ENCODE measurements at regions not wholly inside any gene's neighbourhood (a gene's known extent, or its start where the extent isn't known, plus 50 kb on each side); places are given as distances from the start of the nearest gene placed in this dataset.
"Not testable (repeated sequence)": the region's sequence is repeated elsewhere in the genome, so short reads cannot be mapped to it uniquely, and the experiment has no call there.

GRCh38 chr3:185306286-185306685 is 52.4 kb upstream of the EHHADH start:
- DNase-seq (ENCODE audit: low read depth in 6 of 9, low spot score in 9 of 9); H3K4me1 ChIP-seq (ENCODE audit: control insufficient read depth in 2 of 2, insufficient read depth in 2 of 2, low read length in 2 of 2); H3K27me3 ChIP-seq (ENCODE audit: control insufficient read depth in 2 of 2, insufficient read depth in 1 of 2, low read length in 1 of 2); H3K27ac ChIP-seq (ENCODE audit: low read depth in 1 of 2, low read length in 1 of 2); H3K4me3 ChIP-seq (ENCODE audit: low read length in 2 of 2); H3K9me3 ChIP-seq (ENCODE audit: control insufficient read depth in 2 of 2, insufficient read depth in 1 of 2, low read length in 1 of 2); H3K36me3 ChIP-seq (ENCODE audit: control insufficient read depth in 2 of 2, insufficient read depth in 2 of 2, low read length in 1 of 2): not testable (repeated sequence)

- Histone ChIP-seq H3K4me3 (ENCODE audit: low read length in 2 of 2) (no peak overlapping the region), H3K27me3 (ENCODE audit: control insufficient read depth in 2 of 2, insufficient read depth in 1 of 2, low read length in 1 of 2) (no peaks in the 10 kb centered on the region), H3K27ac (ENCODE audit: low read depth in 1 of 2, low read length in 1 of 2) (no peak overlapping the region), H3K9me3 (ENCODE audit: control insufficient read depth in 2 of 2, insufficient read depth in 1 of 2, low read length in 1 of 2) (peaks cover 1 to 3% of the 10 kb centered on the region in 2 donors), H3K36me3 (ENCODE audit: control insufficient read depth in 2 of 2, insufficient read depth in 2 of 2, low read length in 1 of 2) (no peaks in the 10 kb centered on the region), H3K4me1 (ENCODE audit: control insufficient read depth in 2 of 2, insufficient read depth in 2 of 2, low read length in 2 of 2) (no peaks in the 10 kb centered on the region)
- DNase-seq (ENCODE audit: low read depth in 6 of 9, low spot score in 9 of 9): no peak
- 98% methylated on average over 3 of the region's 3 CpGs for WGBS
Measured at GRCh38 chr3:185306847-185307246, 53.0 kb upstream of the EHHADH start.

- Histone ChIP-seq H3K9me3 (ENCODE audit: control insufficient read depth in 2 of 2, insufficient read depth in 1 of 2, low read length in 1 of 2) (peaks cover 1 to 3% of the 10 kb centered on the region in 2 donors), H3K27ac (ENCODE audit: low read depth in 1 of 2, low read length in 1 of 2) (no peak overlapping the region), H3K4me1 (ENCODE audit: control insufficient read depth in 2 of 2, insufficient read depth in 2 of 2, low read length in 2 of 2) (no peaks in the 10 kb centered on the region), H3K4me3 (ENCODE audit: low read length in 2 of 2) (no peak overlapping the region), H3K36me3 (ENCODE audit: control insufficient read depth in 2 of 2, insufficient read depth in 2 of 2, low read length in 1 of 2) (no peaks in the 10 kb centered on the region), H3K27me3 (ENCODE audit: control insufficient read depth in 2 of 2, insufficient read depth in 1 of 2, low read length in 1 of 2) (no peaks in the 10 kb centered on the region)
- WGBS: 98% methylated on average over 2 of the region's 2 CpGs
- DNase-seq (ENCODE audit: low read depth in 6 of 9, low spot score in 9 of 9): peak in 8 of 9 donors; percentile 28 to 69 (median 46)
Measured at GRCh38 chr3:185308126-185308754, 54.4 kb upstream of the EHHADH start.

GRCh38 chr3:185309302-185309701 is 53.6 kb upstream of the MAP3K13 start:
- WGBS: 88% methylated on average over 4 of the region's 4 CpGs
- Histone ChIP-seq H3K36me3 (ENCODE audit: control insufficient read depth in 2 of 2, insufficient read depth in 2 of 2, low read length in 1 of 2) (no peaks in the 10 kb centered on the region), H3K9me3 (ENCODE audit: control insufficient read depth in 2 of 2, insufficient read depth in 1 of 2, low read length in 1 of 2) (peaks cover 1 to 3% of the 10 kb centered on the region in 2 donors), H3K27ac (ENCODE audit: low read depth in 1 of 2, low read length in 1 of 2) (no peak overlapping the region), H3K4me1 (ENCODE audit: control insufficient read depth in 2 of 2, insufficient read depth in 2 of 2, low read length in 2 of 2) (no peaks in the 10 kb centered on the region), H3K4me3 (ENCODE audit: low read length in 2 of 2) (no peak overlapping the region), H3K27me3 (ENCODE audit: control insufficient read depth in 2 of 2, insufficient read depth in 1 of 2, low read length in 1 of 2) (no peaks in the 10 kb centered on the region)
- DNase-seq (ENCODE audit: low read depth in 6 of 9, low spot score in 9 of 9): no peak

GRCh38 chr3:185309795-185310194 is 53.1 kb upstream of the MAP3K13 start:
- no peak overlapping the region for H3K27ac ChIP-seq (ENCODE audit: low read depth in 1 of 2, low read length in 1 of 2)
- H3K36me3 ChIP-seq (ENCODE audit: control insufficient read depth in 2 of 2, insufficient read depth in 2 of 2, low read length in 1 of 2): no peaks in the 10 kb centered on the region
- no peak for DNase-seq (ENCODE audit: low read depth in 6 of 9, low spot score in 9 of 9)
- no peaks in the 10 kb centered on the region for H3K4me1 ChIP-seq (ENCODE audit: control insufficient read depth in 2 of 2, insufficient read depth in 2 of 2, low read length in 2 of 2)
- peaks cover 1 to 3% of the 10 kb centered on the region in 2 donors for H3K9me3 ChIP-seq (ENCODE audit: control insufficient read depth in 2 of 2, insufficient read depth in 1 of 2, low read length in 1 of 2)
- no peak overlapping the region for H3K4me3 ChIP-seq (ENCODE audit: low read length in 2 of 2)
- WGBS: 95% methylated on average over 3 of the region's 3 CpGs
- no peaks in the 10 kb centered on the region for H3K27me3 ChIP-seq (ENCODE audit: control insufficient read depth in 2 of 2, insufficient read depth in 1 of 2, low read length in 1 of 2)

GRCh38 chr3:185311991-185312390 is 50.9 kb upstream of the MAP3K13 start:
- 92% methylated on average over 3 of the region's 3 CpGs for WGBS
- no peak for DNase-seq (ENCODE audit: low read depth in 6 of 9, low spot score in 9 of 9)
- Histone ChIP-seq H3K9me3 (ENCODE audit: control insufficient read depth in 2 of 2, insufficient read depth in 1 of 2, low read length in 1 of 2) (peaks cover 1 to 3% of the 10 kb centered on the region in 2 donors), H3K27me3 (ENCODE audit: control insufficient read depth in 2 of 2, insufficient read depth in 1 of 2, low read length in 1 of 2) (no peaks in the 10 kb centered on the region), H3K36me3 (ENCODE audit: control insufficient read depth in 2 of 2, insufficient read depth in 2 of 2, low read length in 1 of 2) (no peaks in the 10 kb centered on the region), H3K4me1 (ENCODE audit: control insufficient read depth in 2 of 2, insufficient read depth in 2 of 2, low read length in 2 of 2) (no peaks in the 10 kb centered on the region), H3K4me3 (ENCODE audit: low read length in 2 of 2) (no peak overlapping the region), H3K27ac (ENCODE audit: low read depth in 1 of 2, low read length in 1 of 2) (no peak overlapping the region)

Data from thymus (tissue), 11 donors.